OCI-LY1 (cell line): ENCODE measurements at regions not wholly inside any gene's neighbourhood (a gene's known extent, or its start where the extent isn't known, plus 50 kb on each side); places are given as distances from the start of the nearest gene placed in this dataset.

Experiments
- H2AFZ ChIP-seq: fragments of 200-600 bp; sonication (generic), shearing (Covaris generic); 2 replicates; pipeline ENCODE4 v1.6.0; 2014; ENCODE audit warnings: antibody characterized with exemption, mild to moderate bottlenecking, low read length
- H3F3A ChIP-seq: fragments of 200-600 bp; sonication (generic), shearing (Covaris generic); 2 replicates; pipeline ENCODE4 v1.6.0; 2014; ENCODE audit warnings: mild to moderate bottlenecking, antibody characterized with exemption, low read length, moderate library complexity; ENCODE audit not compliant: insufficient read depth
- H3K27ac ChIP-seq: fragments of 200-600 bp; sonication (generic); 2 replicates; pipeline ENCODE4 v1.5.1; 2014; ENCODE audit warnings: low read length, mixed run types, mild to moderate bottlenecking, low read depth; ENCODE audit not compliant: poor library complexity, severe bottlenecking
- H3K27me3 ChIP-seq: fragments of 200-600 bp; sonication (generic); 2 replicates; pipeline ENCODE4 v1.6.0; 2014; ENCODE audit warnings: antibody characterized with exemption, mild to moderate bottlenecking, low read length, moderate library complexity; ENCODE audit not compliant: insufficient read depth
- H3K36me3 ChIP-seq: fragments of 200-600 bp; sonication (generic); 2 replicates; pipeline ENCODE4 v1.6.1; 2014; ENCODE audit warnings: mild to moderate bottlenecking, antibody characterized with exemption, low read length, moderate library complexity, mixed read lengths; ENCODE audit not compliant: insufficient read depth
- H3K4me1 ChIP-seq: fragments of 200-600 bp; sonication (generic); 2 replicates; pipeline ENCODE4 v1.5.1; 2014; ENCODE audit warnings: mild to moderate bottlenecking, low read length, moderate library complexity; ENCODE audit not compliant: insufficient read depth, severe bottlenecking
- H3K4me2 ChIP-seq: fragments of 200-600 bp; sonication (generic), shearing (Covaris generic); 2 replicates; pipeline ENCODE4 v1.6.1; 2014; ENCODE audit warnings: low read length
- H3K4me3 ChIP-seq: fragments of 200-600 bp; sonication (generic); 2 replicates; pipeline ENCODE4 v1.5.1; 2014; ENCODE audit warnings: low read length, low read depth, mild to moderate bottlenecking, mixed read lengths; ENCODE audit not compliant: poor library complexity, severe bottlenecking
- H3K79me2 ChIP-seq: fragments of 200-600 bp; shearing (Covaris generic); 2 replicates; pipeline ENCODE4 v1.6.1; 2016; ENCODE audit warnings: mixed run types, low read length, mixed read lengths; ENCODE audit not compliant: insufficient read depth
- H3K9ac ChIP-seq: fragments of 200-600 bp; sonication (generic), shearing (Covaris generic); 2 replicates; pipeline ENCODE4 v1.6.1; 2014; ENCODE audit warnings: mild to moderate bottlenecking, low read length, mixed read lengths
- H3K9me2 ChIP-seq: fragments of 200-600 bp; sonication (generic), shearing (Covaris generic); 2 replicates; pipeline ENCODE4 v1.6.1; 2014; ENCODE audit warnings: low read depth, mild to moderate bottlenecking, low read length, mixed read lengths
- H3K9me3 ChIP-seq: fragments of 200-600 bp; shearing (Covaris generic); 2 replicates; pipeline ENCODE4 v1.6.1; 2014; ENCODE audit warnings: low read length, mixed read lengths
- H4K20me1 ChIP-seq: fragments of 200-600 bp; sonication (generic), shearing (Covaris generic); 2 replicates; pipeline ENCODE4 v1.6.0; 2016; ENCODE audit warnings: mild to moderate bottlenecking, low read length; ENCODE audit not compliant: insufficient read depth
- CTCF ChIP-seq: fragments of 200-600 bp; sonication (generic), shearing (Covaris generic); IDR thresholded peaks from 2 replicates; pipeline ENCODE4 v1.5.1; 2017; ENCODE audit warnings: mild to moderate bottlenecking, antibody characterized with exemption, low read length, moderate library complexity, mixed read lengths
- EZH2 ChIP-seq: fragments of 200-600 bp; sonication (generic), shearing (Covaris generic); IDR thresholded peaks from 2 replicates; pipeline ENCODE4 v1.8.0; 2017; ENCODE audit warnings: borderline replicate concordance, mixed run types, mild to moderate bottlenecking, antibody characterized with exemption, low read length, moderate library complexity, mixed read lengths

DNA sequence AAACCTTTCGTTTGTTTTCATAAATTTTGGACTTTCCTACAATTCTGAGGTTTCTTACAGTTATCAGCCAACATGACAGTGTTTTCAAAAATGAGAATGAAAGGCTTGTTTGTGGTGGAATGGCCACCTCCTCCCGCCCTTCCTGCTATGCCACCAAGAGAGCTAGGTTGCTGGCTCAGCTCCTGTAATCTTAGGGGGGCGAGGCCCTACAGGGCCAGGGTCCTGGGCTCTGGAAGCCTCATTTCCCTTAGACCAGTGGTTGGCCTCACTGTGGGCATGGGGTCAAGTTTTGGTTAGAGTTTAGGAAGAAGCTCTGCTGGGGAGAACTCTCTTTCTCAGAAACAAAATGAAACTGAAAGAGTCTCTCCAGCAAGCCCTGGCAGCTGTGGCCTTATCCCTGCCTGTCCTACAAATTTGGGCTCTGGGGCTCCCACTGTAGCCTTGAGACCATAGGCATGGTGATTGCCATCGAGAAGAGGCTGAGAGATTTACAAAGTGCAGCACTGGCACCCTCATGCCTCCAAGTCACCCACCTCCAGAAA, 66.2 kb downstream of the IRX1 start:
- Histone ChIP-seq H4K20me1 (no peaks in the 10 kb centered on the region), H3K79me2 (no peaks in the 10 kb centered on the region), H3K4me2 (no peak overlapping the region), H3K36me3 (no peaks in the 10 kb centered on the region), H3K9me2 (no peaks in the 10 kb centered on the region), H3K27ac (no peak overlapping the region), H2AFZ (no peak overlapping the region), H3F3A (no peaks in the 10 kb centered on the region), H3K4me3 (no peak overlapping the region), H3K4me1 (no peaks in the 10 kb centered on the region), H3K9me3 (no peaks in the 10 kb centered on the region), H3K27me3 (no peaks in the 10 kb centered on the region), H3K9ac (no peak overlapping the region)
- TF ChIP-seq EZH2 (no peak), CTCF (no peak)

DNA sequence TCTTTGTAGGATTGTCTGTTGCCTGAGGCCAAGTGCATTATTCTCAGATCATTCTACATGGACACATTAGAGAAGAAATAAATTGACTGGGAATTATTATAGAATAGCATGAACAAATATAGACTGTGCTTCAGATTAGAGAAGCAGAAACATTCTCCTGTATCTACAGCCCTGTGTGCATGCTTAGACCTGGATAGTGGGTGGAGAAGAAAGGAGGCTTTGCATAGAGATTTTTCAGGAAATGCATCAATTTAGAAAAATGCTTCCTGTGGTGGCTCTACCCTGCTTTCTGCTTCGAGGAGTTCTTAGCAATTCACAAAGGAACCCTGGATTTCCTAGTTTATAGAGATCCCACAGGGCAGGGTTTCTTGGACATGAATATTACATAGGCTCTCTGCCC, 66.7 kb downstream of the IRX1 start:
- Histone ChIP-seq H3K9ac (no peak overlapping the region), H3K4me3 (no peak overlapping the region), H3K79me2 (no peaks in the 10 kb centered on the region), H3K9me3 (no peaks in the 10 kb centered on the region), H3K4me2 (no peak overlapping the region), H3K9me2 (no peaks in the 10 kb centered on the region), H4K20me1 (no peaks in the 10 kb centered on the region), H3F3A (no peaks in the 10 kb centered on the region), H3K4me1 (no peaks in the 10 kb centered on the region), H3K27me3 (no peaks in the 10 kb centered on the region), H3K27ac (no peak overlapping the region), H3K36me3 (no peaks in the 10 kb centered on the region), H2AFZ (no peak overlapping the region)
- TF ChIP-seq EZH2 (no peak), CTCF (no peak)

DNA sequence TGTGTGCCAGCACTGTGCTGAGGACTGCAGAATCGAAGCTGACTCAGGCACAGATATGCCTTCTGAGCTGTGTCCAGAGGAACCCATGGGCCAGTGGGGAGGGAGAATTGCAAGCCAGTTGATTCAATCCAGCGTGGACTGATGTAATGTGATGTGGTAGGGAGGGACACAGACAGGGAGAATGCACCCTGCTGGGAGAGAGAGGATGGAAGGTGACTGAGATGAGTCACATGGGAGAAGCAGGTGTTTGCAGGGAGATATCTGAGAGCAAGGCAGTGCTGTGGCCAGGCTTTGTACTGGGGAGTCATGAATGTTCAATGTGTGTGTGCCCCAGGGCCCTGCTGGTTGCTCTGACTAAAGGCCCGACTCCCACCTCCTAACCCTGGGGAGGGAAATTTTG, 75.7 kb downstream of the IRX1 start:
- H3K36me3 ChIP-seq = no peaks in the 10 kb centered on the region

More for the DNA sequence above, 75.7 kb downstream of the IRX1 start:
- Histone ChIP-seq H2AFZ (no peak overlapping the region), H3K79me2 (no peaks in the 10 kb centered on the region), H3K9me2 (no peaks in the 10 kb centered on the region), H3K27ac (no peak overlapping the region), H3K4me1 (no peaks in the 10 kb centered on the region), H3K4me2 (no peak overlapping the region), H3K27me3 (0 out of 2 replicates have a peak, but pooled peaks cover 3% of the 10 kb centered on the region), H3K9me3 (no peaks in the 10 kb centered on the region), H3F3A (no peaks in the 10 kb centered on the region), H3K4me3 (no peak overlapping the region), H4K20me1 (no peaks in the 10 kb centered on the region), H3K9ac (no peak overlapping the region)
- TF ChIP-seq CTCF (no peak), EZH2 (no peak)
